Activated naive CD8-positive, alpha-beta T cell treated with anti-CD3 and anti-CD28 coated beads, Interleukin-2, amount 50 U/mL, for 16 hours (primary cell): ENCODE measurements at regions not wholly inside any gene's neighbourhood (a gene's known extent, or its start where the extent isn't known, plus 50 kb on each side); places are given as distances from the start of the nearest gene placed in this dataset.

Experiments
- DNase-seq: peaks from one replicate; pipeline ENCODE4 v3.0.0-alpha.2; 2020; ENCODE audit warnings: low read depth, low spot score

DNA sequence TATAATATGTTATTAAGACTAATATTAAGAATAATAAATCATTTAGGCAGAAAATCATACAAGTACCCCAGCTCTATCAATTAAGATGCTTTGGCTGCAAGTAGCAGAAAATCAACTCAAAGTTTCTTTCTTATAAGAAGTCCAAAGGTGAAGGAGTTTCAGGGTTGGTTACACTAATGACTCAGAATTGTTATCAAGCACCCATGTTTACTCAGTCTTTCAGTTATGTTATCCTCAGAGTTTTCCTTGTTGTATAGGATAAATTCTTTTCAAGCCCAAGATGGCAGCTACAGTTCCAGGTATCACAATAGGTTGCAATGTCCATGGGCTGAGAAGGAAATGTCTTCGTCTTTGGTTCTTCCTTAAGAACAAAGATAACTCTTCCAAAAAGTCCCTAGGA lies 163.6 kb downstream of the TNFSF18 start:
- DNase-seq: no peak

GRCh38 chr1:172893146-172893841 lies 157.4 kb downstream of the TNFSF18 start:
- no peak for DNase-seq

- no peak for DNase-seq
Observed at GRCh38 chr1:172894349-172895049, 156.2 kb downstream of the TNFSF18 start.

DNA sequence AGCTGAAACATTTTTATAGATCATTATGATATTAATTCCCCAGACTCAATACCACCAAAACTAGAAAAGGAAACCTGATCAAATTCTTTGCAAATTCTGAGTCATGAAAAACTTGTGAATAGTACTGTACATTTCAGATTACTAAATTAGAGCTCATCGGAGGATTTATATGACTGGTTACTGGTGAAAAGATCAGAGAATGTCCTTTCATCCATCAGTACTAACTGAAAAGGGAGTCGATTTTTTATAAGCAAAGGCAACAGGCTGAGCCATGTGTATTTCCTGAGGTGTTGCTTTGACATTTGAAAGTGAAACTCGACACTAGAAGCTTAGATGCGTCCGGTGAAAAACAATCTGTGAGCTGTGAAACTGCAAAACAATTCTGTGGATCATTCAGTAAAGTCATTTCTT lies 155.7 kb downstream of the TNFSF18 start:
- no peak for DNase-seq

DNA sequence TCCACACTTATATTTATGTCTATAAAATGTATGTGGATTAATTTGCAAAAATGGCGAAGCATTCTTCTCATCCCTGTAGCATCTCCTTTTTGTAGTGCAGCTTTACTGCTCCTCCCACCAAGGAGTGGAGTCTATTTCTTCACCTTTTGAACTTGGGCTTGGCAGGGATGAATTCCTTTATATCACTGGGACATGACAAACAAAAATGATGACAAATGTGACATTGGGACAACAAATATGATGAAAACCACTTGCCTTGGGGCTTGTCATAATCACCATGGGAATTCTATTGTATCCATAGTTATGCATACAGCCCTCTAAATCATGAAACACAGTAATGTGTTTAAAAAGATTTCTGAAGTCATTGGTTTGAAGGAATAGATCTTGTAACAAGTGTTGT lies 155.0 kb downstream of the TNFSF18 start:
- DNase-seq: no peak

DNA sequence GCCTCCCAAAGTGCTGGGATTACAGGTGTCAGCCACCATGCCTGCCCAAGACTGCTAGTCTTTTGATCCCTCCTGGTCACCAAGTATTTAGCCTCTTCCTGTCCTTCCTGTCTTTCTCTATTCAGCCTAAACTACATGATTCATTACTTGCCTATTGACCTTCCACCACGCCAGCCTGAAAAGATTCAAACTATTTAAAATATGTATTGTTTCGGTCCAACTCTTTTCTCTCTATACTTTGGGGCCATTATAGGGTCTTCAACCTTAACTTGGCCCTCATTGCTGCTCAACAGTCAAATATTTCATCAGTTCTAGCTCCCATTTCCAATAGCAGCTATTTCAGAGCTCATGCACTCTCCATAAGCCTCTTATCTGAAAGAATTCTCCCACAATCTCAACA lies 153.0 kb downstream of the TNFSF18 start:
- no peak for DNase-seq

DNA sequence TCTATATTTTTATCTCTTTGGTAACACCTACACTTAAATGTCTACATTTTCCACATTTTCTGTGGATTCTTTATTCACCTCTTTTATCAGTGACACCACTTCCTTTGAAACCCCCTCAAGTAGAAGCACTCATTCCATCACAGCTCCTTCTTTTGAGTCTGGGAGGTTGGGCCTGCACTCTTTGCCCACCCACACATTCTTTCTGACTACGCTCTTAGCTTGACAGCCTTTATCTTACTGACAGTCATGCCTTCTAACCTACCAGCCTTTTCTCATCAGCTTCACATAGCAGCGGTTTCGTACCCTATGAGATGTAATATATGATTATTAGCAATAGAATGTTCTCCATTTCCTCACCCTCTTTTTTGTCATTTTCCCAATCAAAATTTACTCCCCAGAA lies 151.9 kb downstream of the TNFSF18 start:
- no peak for DNase-seq

DNA sequence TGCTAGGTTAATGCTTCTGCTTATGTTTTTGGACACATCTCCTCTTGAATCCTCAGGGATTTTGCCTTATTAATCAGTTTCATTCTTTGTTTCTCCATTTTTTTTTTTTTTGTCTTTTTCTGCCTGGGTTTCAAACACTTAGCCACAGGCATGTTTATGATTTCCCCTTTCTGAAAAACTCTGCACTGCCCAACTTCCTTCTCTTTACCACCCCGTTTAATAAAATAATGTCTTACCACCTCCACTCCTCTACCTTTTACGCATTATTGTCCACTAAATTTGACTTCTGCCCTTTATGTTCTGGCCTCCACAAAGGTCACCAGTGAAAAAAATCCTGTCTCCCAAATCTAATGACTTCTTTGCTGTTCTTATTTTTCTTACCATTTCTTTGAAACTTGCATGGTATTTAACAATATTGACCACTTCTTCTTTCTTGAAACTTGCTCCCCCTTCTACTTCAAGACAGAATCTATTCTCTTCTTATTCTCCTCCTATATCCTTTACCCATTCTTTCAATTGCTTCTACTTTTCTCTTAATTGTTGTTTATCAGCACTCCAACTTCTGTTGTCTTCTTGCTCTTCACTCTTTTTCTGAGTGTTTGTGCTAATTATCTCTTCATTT lies 150.3 kb downstream of the TNFSF18 start:
- no peak for DNase-seq

DNA sequence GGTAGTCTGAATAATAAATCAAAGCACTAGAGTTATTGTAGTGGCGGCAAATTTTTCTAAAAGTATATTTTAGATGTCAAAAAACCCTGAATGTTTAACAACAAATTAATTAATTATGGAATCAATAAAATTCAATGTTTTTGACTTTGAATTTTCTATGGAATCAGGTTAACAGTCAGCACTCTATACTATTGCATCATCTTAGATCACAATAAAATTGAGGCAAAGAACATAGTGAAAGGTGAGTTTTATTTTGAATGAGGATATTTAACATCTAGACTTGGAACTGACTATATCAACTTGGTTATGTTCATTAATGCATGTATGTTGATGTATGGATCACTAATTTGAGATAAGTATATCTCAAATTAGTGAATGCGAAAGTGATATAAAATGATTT lies 148.5 kb downstream of the TNFSF18 start:
- no peak for DNase-seq

DNA sequence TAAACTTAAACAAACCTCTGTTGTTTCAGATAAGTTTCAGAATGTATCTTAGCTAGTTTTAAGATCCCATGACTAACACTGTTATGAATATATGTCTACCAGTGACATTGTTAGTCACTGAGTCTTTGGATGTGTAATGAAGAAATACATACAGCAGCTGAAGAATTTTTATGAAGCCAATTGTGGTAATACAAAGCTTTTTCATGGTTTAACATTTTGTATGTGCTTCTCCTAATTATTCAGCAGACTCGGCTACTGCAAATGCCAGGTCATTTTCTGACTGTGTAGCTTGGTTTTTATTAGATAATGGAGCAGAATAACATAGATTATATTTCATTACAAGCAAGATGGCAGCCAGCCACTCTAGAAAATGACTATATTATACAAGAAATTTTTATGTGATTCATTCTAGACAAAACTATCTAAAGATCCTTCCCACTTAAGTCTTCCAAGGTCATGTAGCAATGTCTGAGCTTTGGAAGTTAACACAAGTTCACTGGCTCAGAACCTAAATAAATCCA lies 147.8 kb downstream of the TNFSF18 start:
- no peak for DNase-seq

DNA sequence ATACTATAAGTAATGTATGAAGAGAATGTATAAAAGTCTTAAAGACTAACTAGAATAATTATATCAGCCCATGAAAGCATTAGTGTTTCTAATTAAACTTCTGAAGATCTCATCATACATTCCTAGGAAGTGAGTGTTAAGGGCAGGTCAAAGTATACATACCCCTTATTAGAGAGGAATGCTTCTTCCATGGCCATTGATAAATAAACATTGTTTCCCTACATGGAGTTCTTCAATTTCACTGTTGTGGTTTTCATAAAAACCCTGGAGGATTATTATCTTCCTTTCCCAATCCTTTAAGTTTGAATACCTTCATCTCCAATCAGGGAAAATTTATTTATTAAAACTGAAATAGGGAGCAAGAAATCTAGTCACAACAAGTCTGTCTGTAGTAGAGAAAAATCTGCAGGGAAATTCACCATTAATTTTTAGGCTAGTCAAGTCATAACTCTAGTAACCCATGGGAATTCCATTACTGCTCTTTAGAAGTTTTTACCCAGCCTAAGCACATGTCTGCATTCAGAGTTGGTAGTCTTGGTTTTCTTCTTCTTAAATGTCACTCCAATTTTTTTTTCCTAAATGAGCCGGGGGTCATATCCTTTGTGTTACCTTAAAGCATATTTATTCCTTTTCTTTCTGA lies 147.0 kb downstream of the TNFSF18 start:
- DNase-seq: no peak

GRCh38 chr1:172905452-172905851 lies 145.3 kb downstream of the TNFSF18 start:
- no peak for DNase-seq

GRCh38 chr1:172906778-172907592 lies 143.8 kb downstream of the TNFSF18 start:
- DNase-seq: no peak

GRCh38 chr1:172907834-172908326 lies 142.9 kb downstream of the TNFSF18 start:
- no peak for DNase-seq

DNA sequence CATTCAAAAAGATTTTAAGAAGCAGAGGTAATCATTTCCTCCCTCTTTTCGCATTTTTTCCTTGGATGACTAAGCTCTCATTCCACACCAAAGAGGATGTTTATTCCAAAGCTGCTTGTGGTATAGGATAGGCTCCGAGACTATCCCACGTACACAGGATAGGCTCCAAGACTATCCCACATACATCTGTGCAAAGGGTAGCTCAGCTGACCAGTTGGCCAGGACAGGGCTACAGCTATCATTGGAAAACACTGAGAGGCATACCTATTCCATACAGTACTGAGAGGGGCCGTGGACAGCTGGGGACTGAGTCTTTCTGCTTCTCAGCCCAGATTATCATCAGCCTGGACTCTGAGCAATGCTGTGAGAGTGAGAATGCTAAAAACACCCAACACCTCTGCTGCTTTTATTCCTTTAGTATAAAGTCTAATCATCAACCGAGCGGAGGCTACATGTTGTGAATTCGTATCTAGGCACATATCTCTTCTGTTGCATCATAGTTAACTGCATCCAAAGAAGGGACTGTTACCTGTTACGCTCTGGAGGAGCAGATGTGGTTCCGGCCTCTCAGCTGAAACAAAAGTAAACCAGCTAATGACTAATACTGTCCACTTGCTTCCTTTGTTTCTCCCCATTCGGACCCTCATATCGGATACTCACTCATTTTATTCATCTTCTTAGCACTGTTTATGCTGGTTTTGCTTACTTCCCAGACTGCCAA lies 141.0 kb downstream of the TNFSF18 start:
- DNase-seq: no peak

- DNase-seq: no peak
Observed at GRCh38 chr1:172912765-172913260, 137.9 kb downstream of the TNFSF18 start.

DNA sequence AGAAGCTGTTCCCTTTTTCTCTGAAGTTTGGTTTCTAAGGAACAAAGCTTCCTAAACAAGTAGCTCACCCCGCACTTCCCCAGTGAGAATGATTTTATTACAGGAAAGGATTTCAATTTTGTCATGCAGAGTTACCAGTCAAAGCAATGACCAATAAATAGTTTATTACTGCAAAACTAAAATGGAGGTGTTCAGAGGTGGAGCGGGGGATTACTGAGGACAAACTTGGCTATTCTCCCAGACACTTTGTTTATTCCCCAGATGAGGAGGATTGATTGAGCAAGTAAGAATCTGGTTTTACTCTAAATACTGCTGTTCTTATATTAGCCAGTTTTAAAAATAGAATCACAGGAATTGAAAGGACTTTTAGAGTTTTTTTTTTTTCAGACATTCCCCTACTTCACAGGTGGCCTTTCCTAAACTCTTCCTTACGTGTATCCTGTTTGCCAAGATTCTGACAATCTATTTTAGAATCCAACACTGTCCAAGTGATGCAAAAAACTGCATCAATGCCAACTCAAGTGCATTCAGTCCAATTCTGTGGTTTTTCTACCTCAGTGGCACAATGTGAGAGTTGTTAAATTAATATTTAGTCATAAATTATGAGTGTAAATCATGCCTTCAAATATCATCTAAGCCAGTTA lies 136.1 kb downstream of the TNFSF18 start:
- DNase-seq: no peak

DNA sequence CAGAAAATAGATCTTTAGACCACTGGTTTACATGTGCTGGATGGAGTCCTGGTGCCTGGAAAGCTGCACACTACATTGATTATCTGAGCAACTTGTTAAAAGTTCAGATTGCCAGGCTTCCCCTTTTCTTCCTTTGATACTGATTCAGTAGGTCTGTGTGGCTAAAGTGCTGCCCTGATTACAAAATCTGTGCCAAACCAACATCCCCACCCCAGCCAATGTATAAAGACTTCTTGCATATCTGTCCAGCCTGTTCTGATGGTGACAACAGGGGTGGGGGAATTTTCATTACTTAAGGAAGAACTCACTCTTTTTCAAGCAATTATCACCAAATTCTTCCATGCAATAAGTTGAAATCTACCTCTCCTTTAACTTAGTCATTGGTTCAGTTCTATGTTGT lies 135.5 kb downstream of the TNFSF18 start:
- no peak for DNase-seq

- no peak for DNase-seq
Observed at GRCh38 chr1:172916116-172916515, 134.6 kb downstream of the TNFSF18 start.

GRCh38 chr1:172917972-172918371 lies 132.8 kb downstream of the TNFSF18 start:
- DNase-seq: no peak
